Hematopoietic multipotent progenitor cell (in vitro differentiated cells): ENCODE measurements at regions not wholly inside any gene's neighbourhood (a gene's known extent, or its start where the extent isn't known, plus 50 kb on each side); places are given as distances from the start of the nearest gene placed in this dataset.

Source experiments
- DNase-seq, 3 donors: peaks; one replicate each; pipeline ENCODE4 v3.0.0-alpha.2; 2011 to 2015; ENCODE audit warnings: low read depth in 2 of 3, low spot score in 2 of 3

DNA sequence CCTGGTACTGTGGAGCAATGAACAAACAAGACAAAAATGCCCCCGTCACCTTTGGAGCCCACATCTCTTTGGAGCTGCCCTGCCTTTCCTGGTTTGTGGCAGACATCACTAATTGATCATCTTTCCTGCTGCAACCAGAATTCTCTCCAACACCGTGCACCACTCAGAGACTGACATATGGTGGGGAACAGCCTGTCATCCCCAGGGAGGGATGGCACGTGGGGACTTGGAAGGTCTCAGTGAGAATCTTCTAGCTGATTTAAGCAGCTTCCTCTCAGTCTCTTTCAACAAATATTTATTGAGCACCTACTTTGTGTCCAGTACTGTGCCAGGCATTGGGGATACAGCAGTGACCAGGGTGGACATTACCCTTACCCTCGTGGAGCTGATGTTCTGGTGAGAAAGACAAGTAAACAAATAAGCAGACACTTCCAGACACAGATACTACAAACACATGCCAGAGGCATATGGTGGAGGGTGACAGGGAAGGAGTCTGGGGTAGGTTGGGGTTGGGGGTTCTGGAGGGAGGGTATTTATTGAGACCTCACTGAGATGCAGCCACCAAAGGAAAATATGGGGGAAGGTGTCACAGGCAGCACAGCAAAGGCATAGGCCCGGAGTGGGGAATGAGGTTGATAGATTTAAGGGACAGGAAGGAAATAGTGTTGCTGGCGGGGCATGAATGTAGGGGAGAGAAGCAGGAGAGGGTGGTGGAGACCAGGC lies 82.3 kb downstream of the CEBPB start:
- no peak for DNase-seq

DNA sequence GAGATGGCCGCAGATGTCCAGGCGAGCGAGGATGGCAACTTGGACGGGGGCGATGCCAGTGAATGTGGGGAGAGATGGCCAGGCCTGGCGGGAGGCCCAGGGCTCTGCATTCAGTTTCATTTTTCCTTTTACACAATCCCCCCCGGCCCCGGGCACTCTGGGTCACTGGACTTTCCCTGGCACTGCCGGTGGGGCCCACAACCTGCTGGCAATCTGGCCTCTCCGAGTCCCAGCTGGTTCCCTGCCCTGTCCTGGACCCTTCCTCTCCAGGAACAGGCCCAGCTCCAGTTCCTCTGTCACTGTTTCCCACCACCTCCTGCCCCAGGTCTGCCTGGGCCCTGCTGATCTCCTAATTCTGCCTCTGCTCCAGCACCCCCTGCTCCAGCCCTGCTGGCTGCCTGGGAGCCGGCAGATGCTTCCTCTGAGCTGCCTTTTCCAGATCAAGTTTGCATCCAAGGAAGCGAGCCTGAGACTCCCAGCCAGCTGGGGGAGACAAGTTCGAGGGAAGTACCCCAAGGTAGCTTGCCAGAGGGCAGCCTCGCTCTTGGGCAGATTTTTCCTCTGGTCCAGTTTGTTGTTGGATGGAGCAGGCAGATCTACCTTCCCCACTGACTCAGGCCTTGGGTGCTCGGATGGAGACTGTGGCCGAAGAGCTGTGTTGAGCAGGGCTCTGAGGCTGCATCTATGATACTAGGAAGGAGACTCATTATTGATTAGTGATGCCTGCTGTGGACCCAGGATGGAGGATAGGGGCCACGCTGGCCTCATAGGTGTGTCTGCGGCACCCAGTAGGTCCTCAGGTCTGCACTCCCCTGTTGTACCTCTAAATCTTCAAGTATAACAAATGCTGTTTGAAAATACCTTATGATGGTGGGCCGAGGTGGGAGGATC lies 83.2 kb downstream of the CEBPB start:
- DNase-seq, result no peak

DNA sequence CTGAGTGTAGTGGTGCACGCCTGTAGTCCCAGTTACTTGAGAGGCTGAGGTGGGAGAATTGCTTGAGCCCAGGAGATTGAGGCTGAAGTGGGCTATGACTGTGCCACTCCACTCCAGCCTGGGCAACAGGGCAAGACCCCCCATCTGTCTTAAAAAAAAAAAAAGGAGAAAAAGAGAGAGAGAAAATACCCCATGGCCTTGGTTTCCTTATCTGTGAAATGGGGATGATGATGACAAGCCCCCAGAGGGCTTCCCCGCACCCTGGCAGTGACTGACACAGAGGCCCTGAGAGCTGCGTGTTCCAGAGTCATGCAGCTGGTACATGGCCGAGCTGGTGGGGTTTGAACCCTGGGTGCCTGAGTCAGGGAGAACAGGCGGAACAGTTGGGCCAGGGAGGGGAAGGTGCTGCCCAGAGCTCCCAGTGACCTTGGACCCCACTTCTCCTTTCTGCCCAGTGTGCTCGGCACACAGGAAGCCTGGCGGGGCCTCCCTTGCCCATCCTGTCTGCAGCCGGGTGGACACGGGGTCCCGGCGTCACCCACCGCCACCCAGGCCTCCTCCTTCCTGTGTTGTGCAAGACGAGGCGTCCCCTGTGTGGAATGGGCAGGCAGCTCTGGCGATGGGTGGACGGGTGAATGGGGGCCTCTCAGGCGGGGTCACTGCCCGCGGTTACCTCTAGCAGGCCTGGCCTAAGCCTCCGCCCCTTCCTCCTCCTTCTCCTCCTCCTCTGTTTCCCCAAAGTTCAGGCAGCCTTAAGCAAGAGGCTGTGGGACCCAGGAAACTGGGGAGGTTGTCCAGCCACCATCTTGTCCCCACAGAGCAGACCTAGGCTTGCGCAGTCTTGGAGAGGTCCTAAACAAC lies 84.2 kb downstream of the CEBPB start:
- peak in 2 of 3 donors; percentile 33 to 53 for DNase-seq

DNA sequence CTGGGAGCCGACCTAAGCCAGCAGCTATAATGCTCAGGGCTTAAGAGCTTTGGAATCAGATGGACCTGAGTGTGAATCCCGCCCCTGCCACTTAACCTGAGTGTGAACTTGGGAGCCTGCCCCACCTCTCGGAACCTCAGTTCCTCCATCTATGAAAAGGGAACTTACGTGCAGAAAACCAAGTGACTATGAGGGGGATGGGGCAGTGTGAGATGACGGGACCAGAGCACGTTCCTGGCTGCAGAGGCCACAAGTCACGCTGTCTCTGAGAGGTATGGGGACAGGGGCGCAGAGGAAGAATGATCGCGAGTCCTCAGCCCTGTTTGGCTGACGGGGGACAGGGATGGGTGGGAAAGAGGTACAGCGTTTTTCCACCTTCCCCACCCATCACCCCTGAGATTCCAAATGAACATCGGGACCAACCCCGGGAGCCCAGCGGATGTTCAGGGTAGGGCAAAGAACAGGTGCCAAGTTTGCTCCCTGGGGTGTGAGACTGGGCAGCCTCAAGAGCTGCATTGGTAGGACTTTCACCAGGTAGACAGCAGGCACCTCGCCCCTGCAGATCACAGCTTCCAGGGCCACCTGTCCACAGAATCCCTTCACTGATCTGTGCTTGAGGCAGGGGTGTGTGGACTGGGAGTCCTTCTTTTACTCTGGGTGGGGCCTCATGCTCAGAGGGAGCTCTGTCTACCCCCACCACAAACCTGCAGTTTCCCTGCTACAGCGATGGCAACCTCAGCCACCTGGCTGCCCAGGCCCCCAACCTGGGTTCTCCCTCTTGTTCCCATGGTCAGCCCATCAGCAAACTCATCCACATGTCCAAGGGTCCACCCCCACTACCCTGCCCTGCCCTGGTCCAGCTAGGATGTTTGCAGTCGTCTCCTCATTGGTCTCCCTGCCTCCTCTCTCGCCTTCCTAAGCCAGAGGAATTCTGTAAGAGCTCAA lies 85.8 kb downstream of the CEBPB start:
- peak in 1 of 3 donors; percentile 41 for DNase-seq

DNA sequence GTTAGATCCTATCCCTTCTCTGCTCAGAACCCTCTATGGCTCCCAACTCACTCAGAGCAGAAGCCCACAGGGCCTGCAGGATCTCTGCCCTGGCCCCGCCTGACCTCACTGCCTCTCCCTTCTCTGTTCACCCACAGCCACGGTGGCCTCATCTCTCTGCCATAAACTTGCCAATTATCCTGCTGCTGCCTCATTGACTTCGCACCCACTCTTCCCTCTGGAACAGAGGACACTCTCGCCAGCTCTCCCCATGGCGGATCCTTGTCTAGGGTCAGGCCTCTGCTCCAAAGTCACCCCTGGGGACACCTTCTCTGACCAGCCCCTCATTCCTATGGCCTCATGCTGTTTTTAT lies 86.4 kb downstream of the CEBPB start:
- DNase-seq, result no peak

DNA sequence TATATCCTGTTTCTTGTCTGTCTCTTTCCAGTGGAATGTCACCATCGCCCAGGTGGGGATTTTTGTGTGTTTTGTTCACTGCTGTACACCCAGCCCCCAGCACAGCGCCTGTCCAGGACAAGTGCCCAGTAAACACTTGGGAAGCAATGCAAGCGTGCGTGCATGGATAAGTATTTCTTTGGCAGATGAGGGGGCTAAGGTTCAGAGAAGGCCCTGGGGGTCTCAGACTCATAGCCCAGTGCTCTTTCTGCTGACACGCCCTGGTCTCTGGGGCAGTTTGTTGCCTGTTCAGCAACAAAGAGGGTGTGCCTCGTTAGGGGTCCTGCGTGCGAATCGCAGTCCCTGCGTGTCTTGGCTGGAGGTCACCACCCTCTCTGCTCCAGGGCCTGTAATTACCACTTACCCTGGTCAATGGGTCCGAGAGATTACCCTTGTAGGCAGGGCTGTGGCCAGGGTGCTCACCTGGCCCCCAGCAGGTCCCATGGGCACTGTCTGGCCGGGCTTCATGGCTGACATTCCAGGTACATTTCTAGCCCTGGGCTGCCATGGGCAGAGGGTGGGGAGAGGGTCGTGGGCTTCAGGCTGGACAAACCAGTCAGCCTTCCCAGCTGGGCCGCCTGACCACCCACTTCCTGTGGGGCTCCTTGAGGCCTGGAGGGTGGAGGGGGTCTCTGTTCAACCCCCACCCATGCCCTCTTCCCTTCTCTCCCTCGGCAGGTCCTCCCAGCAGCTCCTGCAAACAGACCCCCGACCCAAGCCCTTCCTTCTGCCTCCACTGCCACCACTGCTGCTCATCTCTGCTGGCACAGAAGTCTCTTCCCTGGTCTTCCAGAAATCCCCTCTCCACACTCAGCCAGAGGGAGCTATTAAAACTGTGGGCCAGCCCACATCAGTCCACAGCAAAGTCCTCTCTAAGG lies 87.1 kb downstream of the CEBPB start:
- DNase-seq, result no peak

DNA sequence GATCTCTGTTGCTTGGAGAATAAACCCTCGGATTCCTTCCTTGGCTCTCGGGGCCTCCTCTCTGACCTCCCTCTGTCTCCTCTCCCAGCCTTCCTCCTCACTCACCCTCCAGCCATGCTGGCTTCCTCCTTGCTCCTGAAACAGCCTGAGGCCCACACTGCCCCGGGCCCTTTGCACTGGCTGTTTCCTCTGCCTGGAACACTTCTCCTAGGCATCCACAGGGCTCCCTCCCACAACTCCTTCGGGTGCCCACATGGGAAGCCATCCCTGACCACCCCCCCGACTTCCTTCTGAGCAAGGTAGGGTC lies 87.7 kb downstream of the CEBPB start:
- no peak for DNase-seq

DNA sequence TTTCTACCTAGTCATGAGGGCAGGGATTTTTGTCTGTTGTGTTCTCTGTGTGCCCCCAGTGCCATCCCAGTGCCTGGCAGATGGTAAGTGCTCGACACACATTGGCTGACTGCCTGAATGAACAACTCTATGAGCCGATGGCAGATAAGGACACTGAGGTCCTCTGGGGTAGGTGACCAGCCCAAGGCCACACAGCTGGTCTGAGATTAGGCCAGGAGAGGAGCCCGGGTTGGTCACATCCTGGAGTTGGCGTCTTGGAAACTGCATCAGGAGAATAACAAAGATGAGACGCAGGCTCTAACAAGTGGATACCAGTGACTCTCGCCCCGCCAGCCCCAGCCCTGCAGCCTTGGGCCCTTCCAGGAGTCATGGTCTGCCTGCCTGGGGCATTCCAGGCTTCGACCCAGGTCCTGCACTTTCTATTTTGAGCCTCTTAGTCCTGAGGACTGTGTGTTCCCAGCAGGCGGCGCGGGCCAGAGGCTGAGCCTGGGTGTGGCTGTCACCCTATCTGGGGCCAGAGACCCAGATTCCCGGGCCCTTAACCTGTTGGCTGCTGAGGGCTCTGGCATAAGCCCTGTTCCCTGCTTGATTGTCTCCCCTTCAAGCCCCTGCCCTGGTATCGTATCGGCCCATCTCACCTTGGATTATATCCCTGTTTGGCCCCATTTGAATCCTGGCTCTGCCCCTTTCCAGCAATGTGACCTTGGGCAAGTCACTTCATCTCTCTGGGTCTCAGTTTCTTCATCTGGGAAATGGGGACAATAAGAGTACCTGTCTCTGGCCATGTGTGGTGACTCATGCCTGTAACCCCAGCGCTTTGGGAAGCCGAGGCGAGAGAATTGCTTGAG lies 88.3 kb downstream of the CEBPB start:
- no peak for DNase-seq

DNA sequence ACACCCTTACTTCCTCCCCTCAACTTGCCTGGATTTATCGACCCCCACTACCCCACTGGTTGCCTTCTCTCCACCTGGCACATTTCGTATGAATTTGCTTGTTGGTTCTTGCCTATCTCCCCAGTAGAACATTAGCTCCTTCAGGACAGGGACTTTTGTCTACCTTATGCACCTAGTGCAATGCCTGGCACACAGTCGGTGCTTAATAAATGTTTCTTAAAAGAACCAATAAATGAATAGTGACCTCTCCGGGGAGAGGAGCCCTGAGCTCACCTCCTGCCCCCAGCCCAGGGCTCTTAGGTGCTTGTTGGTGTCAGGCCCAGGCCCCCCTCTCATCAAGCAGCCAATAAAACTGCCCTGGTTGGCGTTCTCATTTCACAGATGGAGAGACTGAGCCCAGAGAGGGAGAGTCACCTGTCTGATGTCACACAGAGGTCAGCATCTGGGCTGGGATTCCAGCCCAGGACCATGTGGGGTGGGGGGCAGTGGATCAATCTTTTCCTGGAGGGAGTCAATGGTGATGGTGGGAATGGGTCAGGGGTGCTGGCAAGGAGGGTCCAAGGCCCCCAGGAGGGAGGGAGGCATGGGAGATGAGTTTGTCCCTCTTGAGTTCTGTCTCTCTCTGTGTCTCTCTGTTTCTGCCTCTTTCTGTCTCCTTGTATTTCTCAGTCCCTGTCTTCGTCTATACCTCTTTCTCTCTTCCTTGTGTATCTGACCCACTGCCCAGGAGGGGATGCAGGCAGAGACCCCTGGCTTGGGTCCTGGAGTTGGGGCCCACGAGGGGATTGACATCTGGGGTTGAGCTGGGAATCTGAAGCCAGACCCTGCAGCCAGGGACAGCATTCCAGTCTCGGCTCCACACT lies 89.6 kb downstream of the CEBPB start:
- no peak for DNase-seq

DNA sequence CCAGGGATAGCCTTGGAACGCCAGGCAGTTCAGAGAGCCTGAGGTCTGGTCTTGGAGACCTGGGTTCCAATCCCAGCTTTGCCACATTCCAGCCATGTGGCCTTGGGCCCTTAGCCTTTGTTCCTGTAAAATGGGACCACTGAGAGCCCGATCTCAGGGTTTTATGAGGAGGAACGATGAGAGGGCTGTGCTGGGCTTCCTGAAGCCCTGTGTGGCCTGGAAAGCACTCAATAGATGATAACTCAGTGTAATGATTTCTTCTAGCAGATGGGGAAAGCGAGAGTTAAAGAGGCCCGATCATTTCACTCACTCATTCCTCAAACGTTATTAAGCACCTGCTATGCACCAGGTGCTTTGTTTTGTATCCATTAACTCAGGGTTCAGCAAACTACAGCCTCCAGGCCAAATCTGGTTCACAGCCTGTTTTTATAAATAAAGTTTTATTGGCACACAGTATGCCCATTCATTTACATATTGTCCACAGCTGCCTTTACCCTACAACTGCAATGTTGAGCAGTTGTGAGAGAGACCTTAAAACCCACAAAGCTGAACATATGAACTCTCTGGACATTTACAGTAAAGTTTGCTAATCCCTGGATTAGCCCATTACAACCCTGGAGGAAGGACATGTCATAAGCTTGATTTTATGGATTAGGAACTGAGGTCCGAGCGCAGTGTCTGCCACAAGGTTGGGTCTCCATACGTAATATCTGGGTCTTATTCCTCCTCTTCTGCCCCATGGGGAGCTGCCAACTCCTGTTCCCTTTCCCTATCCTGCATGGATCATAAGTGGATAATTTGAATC lies 90.4 kb downstream of the CEBPB start:
- DNase-seq, result no peak

DNA sequence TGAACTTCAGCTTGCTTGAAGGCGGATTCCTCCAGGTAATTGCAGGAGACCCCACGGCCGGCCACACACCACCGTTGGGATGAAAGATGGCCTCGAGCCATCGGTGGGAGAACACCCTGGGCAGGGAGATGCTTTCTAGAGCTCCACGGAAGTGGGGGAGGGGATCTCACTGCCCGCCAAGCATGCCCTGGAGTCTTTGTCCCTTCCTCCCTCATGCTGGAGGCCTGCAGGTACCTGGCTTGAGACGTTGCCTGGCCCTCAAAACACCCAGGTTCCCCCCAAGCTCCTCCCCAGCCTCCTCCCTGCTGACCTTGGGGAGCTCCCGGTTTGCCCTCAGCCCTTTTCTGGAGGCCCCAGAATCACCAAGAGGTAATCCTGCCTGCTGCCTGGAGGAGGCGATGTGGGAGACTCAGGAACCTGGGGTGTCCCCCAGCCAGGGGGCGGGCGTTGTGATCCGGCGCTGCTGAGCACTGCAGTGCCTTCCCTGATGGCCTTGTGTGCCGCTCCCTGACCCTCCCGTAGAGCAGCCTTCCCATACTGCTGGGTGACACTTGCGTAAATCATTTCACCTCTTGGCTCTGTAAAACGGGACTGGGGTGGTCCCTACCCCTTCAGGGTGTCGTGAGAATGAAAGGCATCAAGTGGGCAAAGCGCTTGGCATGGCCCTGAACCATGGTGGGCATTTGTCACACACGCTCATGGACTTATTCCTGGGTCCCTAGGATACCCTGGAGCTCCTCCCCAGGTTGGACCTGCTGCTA lies 91.4 kb downstream of the CEBPB start:
- no peak for DNase-seq

DNA sequence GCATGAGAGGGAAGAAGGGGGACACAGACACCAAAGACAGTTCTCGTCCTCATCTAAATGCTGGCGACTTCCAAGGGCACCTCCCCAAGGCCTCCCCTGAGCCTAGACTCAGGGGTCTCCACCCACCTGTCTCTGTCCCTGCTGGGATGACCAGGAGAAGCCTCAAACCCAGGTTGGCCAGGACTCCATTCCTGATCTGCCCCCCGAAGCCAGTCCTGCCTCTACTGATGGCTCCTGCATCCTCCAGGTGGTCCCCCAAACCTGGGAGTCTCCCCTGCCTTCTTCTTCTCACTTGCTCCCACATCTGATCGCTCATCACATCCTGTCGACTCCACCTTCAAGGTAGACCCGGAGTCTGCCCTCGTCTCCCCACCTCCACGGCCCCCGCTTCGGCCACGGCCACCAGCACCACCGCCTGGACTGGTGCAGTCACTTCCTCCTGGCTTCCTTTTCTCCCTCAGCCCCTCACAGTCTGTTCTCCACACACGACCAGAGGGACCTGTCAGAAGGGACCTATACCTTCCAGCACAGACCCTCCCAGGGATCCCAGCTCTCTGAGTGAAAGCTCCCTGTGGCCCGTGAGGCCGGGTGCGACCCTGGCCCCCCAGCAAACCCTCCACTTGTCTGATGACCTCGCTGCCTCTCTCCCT lies 92.1 kb downstream of the CEBPB start:
- no peak for DNase-seq

DNA sequence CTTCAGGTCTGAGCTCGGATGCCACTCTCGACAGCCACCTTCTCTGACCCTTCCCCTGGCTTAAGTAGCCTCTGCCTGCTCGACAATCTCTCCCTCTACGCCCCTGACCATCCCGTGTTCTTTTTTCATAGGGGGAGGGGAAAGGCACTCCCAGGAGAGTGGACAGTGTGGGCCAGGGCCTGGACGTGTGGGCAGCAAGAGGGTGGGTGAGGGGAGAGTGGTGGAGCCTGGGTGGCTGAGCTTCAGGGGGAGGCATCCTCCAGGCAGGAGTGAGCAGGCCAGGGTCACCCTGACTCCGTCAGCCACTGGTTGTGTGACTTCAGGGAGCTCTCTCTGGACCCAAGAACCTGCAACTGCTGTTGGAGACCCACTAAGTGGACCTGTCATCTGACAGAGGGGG lies 92.7 kb downstream of the CEBPB start:
- no peak for DNase-seq

DNA sequence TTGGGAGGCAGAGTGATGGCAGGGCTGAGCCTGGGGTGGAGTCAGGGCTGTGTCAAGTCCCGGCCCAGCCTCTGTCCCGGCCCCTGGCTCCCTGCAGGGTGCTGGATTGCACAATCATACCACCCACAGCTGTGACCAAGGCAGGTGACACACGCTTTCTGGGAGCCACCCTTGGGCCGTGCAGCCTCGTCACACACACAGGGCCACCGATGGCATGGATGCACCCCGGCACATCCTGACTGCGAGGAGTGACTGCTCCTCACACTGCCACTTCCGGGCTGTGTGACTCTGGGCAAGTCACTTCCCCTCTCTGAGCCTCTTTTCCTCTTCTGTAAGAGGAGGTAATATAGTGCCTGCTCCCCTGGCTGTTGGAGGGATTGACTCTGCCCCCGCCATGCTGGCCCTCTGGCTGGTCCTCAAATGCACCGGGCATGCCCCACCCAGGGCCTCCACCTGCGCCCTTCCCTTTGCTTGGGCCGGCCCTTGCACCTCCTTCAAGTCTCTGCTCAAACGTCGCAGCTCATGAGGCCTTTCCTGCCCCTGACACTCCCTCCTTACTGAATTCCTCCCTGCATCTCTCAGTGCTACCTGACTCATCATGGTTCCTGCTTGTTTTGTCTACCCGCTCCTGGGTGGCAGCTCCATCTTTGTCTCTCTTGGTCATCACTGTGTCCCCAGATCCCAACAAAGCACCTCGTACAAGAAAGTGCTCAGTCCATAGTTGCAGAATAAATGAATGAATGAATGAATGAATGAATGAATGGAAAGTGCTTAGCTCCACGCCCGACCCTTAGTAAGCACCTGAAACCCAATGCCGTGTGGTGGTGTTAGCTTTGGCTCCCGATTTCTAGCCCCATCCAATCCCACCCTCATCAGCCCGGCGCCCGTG lies 93.5 kb downstream of the CEBPB start:
- no peak for DNase-seq
